ENCODE measurements at regions not wholly inside any gene's neighbourhood (a gene's known extent, or its start where the extent isn't known, plus 50 kb on each side); places are given as distances from the start of the nearest gene placed in this dataset.

GRCh38 chr17:83144421-83145357, 65.3 kb downstream of the METRNL start:
- intact Hi-C loops (cut with DNase I; ENCODE audit: low total_unique reads), result no loop called here
- 68 to 74% methylated on average over 13 to 16 of the region's 16 CpGs for WGBS, 2 donors
- no peak for TF ChIP-seq CTCF (IDR thresholded peaks at IDR 0.05)
- Histone ChIP-seq H3K4me3 (no peak overlapping the region), H3K27ac (no peak overlapping the region), H3K27me3 (no peaks in the 10 kb centered on the region), H3K36me3 (ENCODE audit: low read depth, missing control alignments) (no peaks in the 10 kb centered on the region), H3K9me3 (no peaks in the 10 kb centered on the region), H3K4me1 (no peaks in the 10 kb centered on the region)
- DNase-seq, result peak; percentile 27

GRCh38 chr17:83145358-83145738, 65.9 kb downstream of the METRNL start:
- intact Hi-C loops (cut with DNase I; ENCODE audit: low total_unique reads), result no loop called here
- H3K9me3 ChIP-seq, result no peaks in the 10 kb centered on the region
- H3K27ac ChIP-seq, result no peak overlapping the region
- DNase-seq, result no peak
- H3K36me3 ChIP-seq (ENCODE audit: low read depth, missing control alignments), result no peaks in the 10 kb centered on the region
- no peaks in the 10 kb centered on the region for H3K27me3 ChIP-seq
- TF ChIP-seq POLR2A (IDR thresholded peaks at IDR 0.05) (no peak), CTCF (IDR thresholded peaks at IDR 0.05) (no peak)
- no peaks in the 10 kb centered on the region for H3K4me1 ChIP-seq
- no peak overlapping the region for H3K4me3 ChIP-seq
- WGBS, 2 donors, result 76 to 79% methylated on average over 5 of the region's 5 CpGs

- peak; percentile 7 for DNase-seq
- TF ChIP-seq POLR2A (IDR thresholded peaks at IDR 0.05), result no peak
- TF ChIP-seq CTCF (IDR thresholded peaks at IDR 0.05), result no peak
- no peaks in the 10 kb centered on the region for H3K9me3 ChIP-seq
- H3K4me3 ChIP-seq, result no peak overlapping the region
- H3K36me3 ChIP-seq (ENCODE audit: low read depth, missing control alignments), result no peaks in the 10 kb centered on the region
- 86 to 89% methylated on average over 7 of the region's 7 CpGs for WGBS, 2 donors
- H3K4me1 ChIP-seq, result no peaks in the 10 kb centered on the region
- H3K27me3 ChIP-seq, result no peaks in the 10 kb centered on the region
- no peak overlapping the region for H3K27ac ChIP-seq
- intact Hi-C loops (cut with DNase I; ENCODE audit: low total_unique reads), result no loop called here
Observed at GRCh38 chr17:83145831-83146230, 66.4 kb downstream of the METRNL start.

GRCh38 chr17:83146347-83146746, 66.9 kb downstream of the METRNL start:
- H3K27me3 ChIP-seq, result no peaks in the 10 kb centered on the region
- no peak overlapping the region for H3K27ac ChIP-seq
- DNase-seq, result no peak
- intact Hi-C loops (cut with DNase I; ENCODE audit: low total_unique reads), result no loop called here
- no peak overlapping the region for H3K4me3 ChIP-seq
- WGBS, 2 donors, result 85 to 93% methylated on average over 4 of the region's 4 CpGs
- TF ChIP-seq POLR2A (IDR thresholded peaks at IDR 0.05) (no peak), CTCF (IDR thresholded peaks at IDR 0.05) (no peak)
- H3K4me1 ChIP-seq, result peaks cover under 1% of the 10 kb centered on the region
- H3K9me3 ChIP-seq, result no peaks in the 10 kb centered on the region
- no peaks in the 10 kb centered on the region for H3K36me3 ChIP-seq (ENCODE audit: low read depth, missing control alignments)

GRCh38 chr17:83147280-83147679, 67.9 kb downstream of the METRNL start:
- no peaks in the 10 kb centered on the region for H3K27me3 ChIP-seq
- intact Hi-C loops (cut with DNase I; ENCODE audit: low total_unique reads), result no loop called here
- no peak for DNase-seq
- no peak overlapping the region for H3K4me3 ChIP-seq
- H3K9me3 ChIP-seq, result no peaks in the 10 kb centered on the region
- H3K27ac ChIP-seq, result no peak overlapping the region
- no peaks in the 10 kb centered on the region for H3K36me3 ChIP-seq (ENCODE audit: low read depth, missing control alignments)
- peaks cover 9% of the 10 kb centered on the region for H3K4me1 ChIP-seq
- no peak for TF ChIP-seq CTCF (IDR thresholded peaks at IDR 0.05)
- no peak for TF ChIP-seq POLR2A (IDR thresholded peaks at IDR 0.05)
